Activated CD8-positive, alpha-beta T cell treated with anti-CD3 and anti-CD28 coated beads for 36 hours (primary cell): ENCODE measurements at regions not wholly inside any gene's neighbourhood (a gene's known extent, or its start where the extent isn't known, plus 50 kb on each side); places are given as distances from the start of the nearest gene placed in this dataset.

Experiments used
- ATAC-seq: fragments of 200-7000 bp; cut with Tn5 transposase; one replicate; pipeline ENCODE4 v1.10.0; 2021; ENCODE audit warnings: mild to moderate bottlenecking, moderate library complexity
- CTCF ChIA-PET: fragments of 350-600 bp; sonication (Branson Sonifier 250); formaldehyde crosslinking; loops from one replicate; lab custom pipeline; 2021; ENCODE audit warnings: antibody characterized with exemption; lab: Charles Lee
- POLR2A ChIA-PET: fragments of 350-600 bp; sonication (Branson Sonifier 250); formaldehyde crosslinking; loops from one replicate; lab custom pipeline; 2021; ENCODE audit warnings: antibody characterized with exemption; lab: Charles Lee
- DNase-seq: peaks from one replicate; pipeline ENCODE4 v3.0.0-alpha.2; 2020
- H3K27ac Mint-ChIP-seq: one replicate; pipeline ENCODE4 v1.8.0; 2021; ENCODE audit warnings: mild to moderate bottlenecking, mixed read lengths
- H3K27me3 Mint-ChIP-seq: one replicate; pipeline ENCODE4 v1.8.0; 2021; ENCODE audit warnings: mixed read lengths
- H3K36me3 Mint-ChIP-seq: one replicate; pipeline ENCODE4 v1.8.0; 2021; ENCODE audit warnings: low read depth, mixed read lengths
- H3K4me1 Mint-ChIP-seq: one replicate; pipeline ENCODE4 v1.8.0; 2021; ENCODE audit warnings: low read depth, mixed read lengths
- H3K4me3 Mint-ChIP-seq: one replicate; pipeline ENCODE4 v1.8.0; 2021; ENCODE audit warnings: mild to moderate bottlenecking, moderate library complexity, mixed read lengths
- H3K9me3 Mint-ChIP-seq: one replicate; pipeline ENCODE4 v1.8.0; 2021; ENCODE audit warnings: mixed read lengths
- CTCF ChIP-seq: fragments of 200-600 bp; IDR thresholded peaks from one replicate; pipeline ENCODE4 v1.8.0; 2022; ENCODE audit warnings: antibody characterized with exemption, mild to moderate bottlenecking
- intact Hi-C: fragments of 100-400 bp; cut with micrococcal nuclease; formaldehyde crosslinking; loops from one replicate; pipeline ENCODE4 v1.10.0; 2022

DNA sequence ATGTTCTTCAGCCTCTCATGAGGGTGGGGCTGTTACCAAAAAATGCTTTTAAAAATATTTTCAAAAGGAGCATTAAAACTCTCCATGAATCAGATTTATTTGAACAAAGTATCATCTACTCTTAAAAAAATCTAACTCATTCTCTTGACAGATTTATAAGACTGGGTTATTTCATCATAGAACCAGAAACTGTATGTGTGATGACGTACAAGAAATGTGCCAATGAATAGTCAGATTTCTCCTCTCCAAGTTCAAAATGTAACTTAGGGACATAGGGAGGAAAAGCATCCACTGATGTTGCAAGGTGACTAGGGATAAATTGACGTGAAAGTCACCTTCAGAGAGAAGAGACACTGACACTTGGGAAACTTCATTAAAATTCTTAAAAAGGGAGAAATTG lies 89.1 kb upstream of the CLNK start:
- intact Hi-C loops = no loop called here
- ATAC-seq = no peak
- H3K9me3 Mint-ChIP-seq = no peaks in the 10 kb centered on the region
- POLR2A ChIA-PET = no interaction called here
- TF ChIP-seq CTCF = no peak
- H3K4me1 Mint-ChIP-seq = no peaks in the 10 kb centered on the region
- no peaks in the 10 kb centered on the region for H3K27me3 Mint-ChIP-seq
- H3K36me3 Mint-ChIP-seq = no peaks in the 10 kb centered on the region
- H3K4me3 Mint-ChIP-seq = no peak overlapping the region
- no peak for DNase-seq
- no peak overlapping the region for H3K27ac Mint-ChIP-seq
- CTCF ChIA-PET = no interaction called here

- no peaks in the 10 kb centered on the region for H3K27me3 Mint-ChIP-seq
- ATAC-seq (no peak), DNase-seq (no peak)
- H3K4me1 Mint-ChIP-seq = no peaks in the 10 kb centered on the region
- no peak overlapping the region for H3K4me3 Mint-ChIP-seq
- ChIA-PET POLR2A (no interaction called here), CTCF (no interaction called here)
- no peak overlapping the region for H3K27ac Mint-ChIP-seq
- intact Hi-C loops = no loop called here
- no peaks in the 10 kb centered on the region for H3K36me3 Mint-ChIP-seq
- TF ChIP-seq CTCF = no peak
- H3K9me3 Mint-ChIP-seq = no peaks in the 10 kb centered on the region
Observed at GRCh38 chr4:10773010-10773409, 88.4 kb upstream of the CLNK start.

- ChIA-PET POLR2A (no interaction called here), CTCF (no interaction called here)
- no peak for DNase-seq
- H3K36me3 Mint-ChIP-seq = no peaks in the 10 kb centered on the region
- no peak for TF ChIP-seq CTCF
- peaks cover 9% of the 10 kb centered on the region for H3K9me3 Mint-ChIP-seq
- no peak overlapping the region for H3K27ac Mint-ChIP-seq
- H3K4me1 Mint-ChIP-seq = no peaks in the 10 kb centered on the region
- H3K27me3 Mint-ChIP-seq = peaks cover 1% of the 10 kb centered on the region
- H3K4me3 Mint-ChIP-seq = no peak overlapping the region
- ATAC-seq = no peak
- intact Hi-C loops = no loop called here
Observed at GRCh38 chr4:10765386-10765785, 80.8 kb upstream of the CLNK start.

GRCh38 chr4:10762561-10762960 lies 78.0 kb upstream of the CLNK start:
- H3K9me3 Mint-ChIP-seq = peaks cover 9% of the 10 kb centered on the region
- ATAC-seq = no peak
- no peak for DNase-seq
- peaks cover 1% of the 10 kb centered on the region for H3K27me3 Mint-ChIP-seq
- TF ChIP-seq CTCF = no peak
- intact Hi-C loops = no loop called here
- no peak overlapping the region for H3K4me3 Mint-ChIP-seq
- CTCF ChIA-PET = no interaction called here
- POLR2A ChIA-PET = no interaction called here
- no peak overlapping the region for H3K27ac Mint-ChIP-seq
- H3K4me1 Mint-ChIP-seq = no peaks in the 10 kb centered on the region
- H3K36me3 Mint-ChIP-seq = no peaks in the 10 kb centered on the region

DNA sequence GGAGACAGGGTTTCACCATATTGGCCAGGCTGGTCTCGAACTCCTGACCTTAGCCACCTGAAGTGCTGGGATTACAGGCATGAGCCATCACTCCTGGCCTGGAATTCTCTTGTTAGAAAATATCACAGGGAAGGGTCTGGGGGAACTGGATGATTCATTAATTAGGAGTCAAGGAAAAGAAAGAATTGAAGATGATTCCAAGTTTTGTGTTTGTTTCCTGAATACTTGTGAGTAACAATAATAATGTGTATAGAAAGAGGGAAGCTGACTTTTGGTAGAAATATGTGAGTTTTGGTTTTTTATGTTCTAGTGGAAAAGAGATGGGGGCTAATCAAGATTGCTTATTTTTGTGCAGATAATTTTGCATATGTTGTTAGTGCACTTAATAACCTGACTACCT lies 77.3 kb upstream of the CLNK start:
- no peaks in the 10 kb centered on the region for H3K36me3 Mint-ChIP-seq
- H3K27ac Mint-ChIP-seq = no peak overlapping the region
- ATAC-seq (no peak), DNase-seq (no peak)
- no peak for TF ChIP-seq CTCF
- H3K27me3 Mint-ChIP-seq = peaks cover 1% of the 10 kb centered on the region
- no peak overlapping the region for H3K4me3 Mint-ChIP-seq
- ChIA-PET CTCF (no interaction called here), POLR2A (no interaction called here)
- H3K9me3 Mint-ChIP-seq = peaks cover 9% of the 10 kb centered on the region
- intact Hi-C loops = no loop called here
- no peaks in the 10 kb centered on the region for H3K4me1 Mint-ChIP-seq
